Neural cell (in vitro differentiated cells): ENCODE measurements at regions not wholly inside any gene's neighbourhood (a gene's known extent, or its start where the extent isn't known, plus 50 kb on each side); places are given as distances from the start of the nearest gene placed in this dataset.

ENCODE experiments used
- H2AFZ ChIP-seq: fragments of 200-600, 300-800 bp; sonication (generic), shearing (Covaris generic); 2 replicates; pipeline ENCODE4 v1.6.0; 2014; ENCODE audit warnings: low read depth, mild to moderate bottlenecking, antibody characterized with exemption, low read length, moderate library complexity
- H3F3A ChIP-seq: fragments of 200-600 bp; shearing (Covaris generic); 2 replicates; pipeline ENCODE4 v1.6.1; 2016; ENCODE audit warnings: mild to moderate bottlenecking, moderate library complexity, mixed read lengths, antibody characterized with exemption, low read length; ENCODE audit not compliant: insufficient read depth, poor library complexity, severe bottlenecking
- H3K27ac ChIP-seq: fragments of 200-600, 300-800 bp; sonication (generic), shearing (Covaris generic); 2 replicates; pipeline ENCODE4 v1.5.1; 2014; ENCODE audit warnings: mild to moderate bottlenecking, low read length, moderate library complexity
- H3K27me3 ChIP-seq: fragments of 300-800, 200-600 bp; sonication (generic), shearing (Covaris generic); 2 replicates; pipeline ENCODE4 v1.6.0; 2014; ENCODE audit warnings: mild to moderate bottlenecking, low read depth, low read length, moderate library complexity; ENCODE audit not compliant: insufficient read depth
- H3K36me3 ChIP-seq: fragments of 300-800, 200-600 bp; sonication (generic), shearing (Covaris generic); 2 replicates; pipeline ENCODE4 v1.5.1; 2014; ENCODE audit warnings: mild to moderate bottlenecking, antibody characterized with exemption, low read length, moderate library complexity; ENCODE audit not compliant: insufficient read depth
- H3K4me2 ChIP-seq: fragments of 300-800, 200-600 bp; sonication (generic), shearing (Covaris generic); 2 replicates; pipeline ENCODE4 v1.6.0; 2014; ENCODE audit warnings: mild to moderate bottlenecking, low read length
- H3K4me3 ChIP-seq: fragments of 300-800, 200-600 bp; sonication (generic), shearing (Covaris generic); 2 replicates; pipeline ENCODE4 v1.5.1; 2014; ENCODE audit warnings: mild to moderate bottlenecking, low read length, moderate library complexity
- H3K79me2 ChIP-seq: fragments of 200-600 bp; shearing (Covaris generic); replicated peaks from 2 replicates; pipeline ENCODE4 v1.6.0; 2014; ENCODE audit warnings: mild to moderate bottlenecking, low read length, moderate library complexity; ENCODE audit not compliant: insufficient read depth
- H3K9ac ChIP-seq: fragments of 300-800, 200-600 bp; sonication (generic), shearing (Covaris generic); 2 replicates; pipeline ENCODE4 v1.6.1; 2016; ENCODE audit warnings: mild to moderate bottlenecking, low read length, mixed read lengths
- H3K9me2 ChIP-seq: fragments of 200-600 bp; shearing (Covaris generic); 2 replicates; pipeline ENCODE4 v1.6.1; 2016; ENCODE audit warnings: mild to moderate bottlenecking, low read length, mixed read lengths; ENCODE audit not compliant: insufficient read depth
- H3K9me3 ChIP-seq: fragments of 200-600, 300-800 bp; sonication (generic), shearing (Covaris generic); 2 replicates; pipeline ENCODE4 v1.6.1; 2016; ENCODE audit warnings: mild to moderate bottlenecking, mixed run types, low read length, moderate library complexity, mixed read lengths
- H4K20me1 ChIP-seq: fragments of 200-600 bp; shearing (Covaris generic); 2 replicates; pipeline ENCODE4 v1.6.1; 2016; ENCODE audit warnings: mild to moderate bottlenecking, mixed run types; ENCODE audit not compliant: insufficient read depth
- EP300 ChIP-seq: fragments of 450-650 bp; conservative IDR thresholded peaks from 2 replicates; pipeline ENCODE4 v1.6.1; 2014; ENCODE audit warnings: antibody characterized with exemption, mild to moderate bottlenecking, moderate library complexity; ENCODE audit not compliant: poor library complexity, severe bottlenecking
- EZH2 ChIP-seq: fragments of 200-600, 300-800 bp; shearing (Covaris generic), sonication (generic); IDR thresholded peaks from 2 replicates; pipeline ENCODE4 v1.6.1; 2014; ENCODE audit warnings: antibody characterized with exemption, low read length, borderline replicate concordance, mild to moderate bottlenecking; ENCODE audit not compliant: insufficient read depth, poor library complexity, severe bottlenecking
- MXI1 ChIP-seq: fragments of 450-650 bp; conservative IDR thresholded peaks from 2 replicates; pipeline ENCODE4 v1.6.1; 2014; ENCODE audit warnings: antibody characterized with exemption, mild to moderate bottlenecking; ENCODE audit not compliant: poor library complexity, severe bottlenecking
- POLR2AphosphoS5 ChIP-seq: IDR thresholded peaks from 2 replicates; pipeline ENCODE4 v1.6.1; 2012
- RAD21 ChIP-seq: fragments of 450-650 bp; conservative IDR thresholded peaks from 2 replicates; pipeline ENCODE4 v1.6.1; 2014; ENCODE audit warnings: antibody characterized with exemption, mild to moderate bottlenecking, moderate library complexity
- SMC3 ChIP-seq: fragments of 450-650 bp; conservative IDR thresholded peaks from 2 replicates; pipeline ENCODE4 v1.6.1; 2014; ENCODE audit warnings: antibody characterized with exemption, mild to moderate bottlenecking, moderate library complexity; ENCODE audit not compliant: poor library complexity
- TAF1 ChIP-seq: IDR thresholded peaks from 2 replicates; pipeline ENCODE4 v1.6.1; 2012; ENCODE audit warnings: low read depth
- TF ChIP-seq, protein P1 (sequence below): IDR thresholded peaks from 2 replicates; pipeline ENCODE4 v1.6.1; 2012; ENCODE audit warnings: borderline replicate concordance
- TF ChIP-seq, protein P2 (sequence below): fragments of 450-650 bp; IDR thresholded peaks from 2 replicates; pipeline ENCODE4 v1.5.1; 2014; ENCODE audit warnings: antibody characterized with exemption, mild to moderate bottlenecking, moderate library complexity; ENCODE audit not compliant: poor library complexity, severe bottlenecking

DNA sequence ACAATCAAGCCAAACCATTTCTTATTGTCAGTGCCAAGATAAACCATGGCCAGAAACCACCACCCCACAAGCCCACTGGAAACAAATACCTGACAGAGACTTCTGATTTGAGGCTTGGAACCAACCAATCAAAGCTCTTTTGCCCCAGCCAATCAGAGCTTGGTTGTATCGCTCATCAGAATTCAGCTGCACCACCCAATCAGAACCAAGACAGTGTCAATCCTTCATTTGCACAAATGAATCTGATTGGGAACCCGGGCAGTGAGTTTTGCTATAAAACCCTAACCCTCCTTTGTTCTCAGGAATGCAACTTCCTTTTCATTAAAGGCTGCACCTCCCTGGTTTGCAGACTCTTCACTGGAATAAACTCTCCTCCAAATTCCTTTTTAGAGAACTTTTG lies 87.4 kb downstream of the ELAPOR2 start:
- no peaks in the 10 kb centered on the region for H3K9me3 ChIP-seq
- no peak overlapping the region for H3K4me3 ChIP-seq
- no peak overlapping the region for H3K4me2 ChIP-seq
- H3K9ac ChIP-seq = no peak overlapping the region
- H2AFZ ChIP-seq = no peak overlapping the region
- H3F3A ChIP-seq = no peaks in the 10 kb centered on the region
- H3K79me2 ChIP-seq = peaks cover 11% of the 10 kb centered on the region
- TF ChIP-seq EZH2 (no peak), TAF1 (no peak), EP300 (no peak)
- H3K27me3 ChIP-seq = no peaks in the 10 kb centered on the region
- H3K27ac ChIP-seq = no peak overlapping the region
- H4K20me1 ChIP-seq = no peaks in the 10 kb centered on the region
- no peaks in the 10 kb centered on the region for H3K36me3 ChIP-seq
- H3K9me2 ChIP-seq = no peaks in the 10 kb centered on the region

DNA sequence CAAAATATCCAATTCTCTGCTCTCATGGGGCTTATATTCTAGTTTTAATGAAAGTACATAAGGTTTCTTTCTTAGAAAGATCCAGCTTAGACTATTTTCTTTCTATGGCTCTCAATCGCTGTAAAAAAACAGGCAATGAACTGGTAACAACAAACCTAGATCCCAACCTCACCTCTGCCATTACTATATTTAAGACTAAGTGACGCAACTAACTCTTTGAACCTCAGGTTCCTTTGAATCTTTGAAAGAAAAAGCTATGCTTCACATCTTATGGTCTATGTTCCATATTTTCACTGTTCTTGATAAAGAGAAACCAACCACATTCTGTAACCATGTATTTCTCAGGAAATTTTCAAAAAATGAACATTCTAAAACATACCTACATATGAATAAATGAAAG lies 88.5 kb downstream of the ELAPOR2 start:
- no peak overlapping the region for H3K4me3 ChIP-seq
- no peak overlapping the region for H3K27ac ChIP-seq
- H3K9ac ChIP-seq = no peak overlapping the region
- H3K27me3 ChIP-seq = no peaks in the 10 kb centered on the region
- H3K36me3 ChIP-seq = no peaks in the 10 kb centered on the region
- H3K4me2 ChIP-seq = no peak overlapping the region
- H3K79me2 ChIP-seq = peaks cover 11% of the 10 kb centered on the region
- no peaks in the 10 kb centered on the region for H3K9me2 ChIP-seq
- H2AFZ ChIP-seq = no peak overlapping the region
- no peaks in the 10 kb centered on the region for H3K9me3 ChIP-seq
- H3F3A ChIP-seq = no peaks in the 10 kb centered on the region
- H4K20me1 ChIP-seq = no peaks in the 10 kb centered on the region
- TF ChIP-seq MXI1 (no peak), EP300 (no peak), EZH2 (no peak), RAD21 (no peak), SMC3 (no peak)
- TF ChIP-seq, protein P1, sequence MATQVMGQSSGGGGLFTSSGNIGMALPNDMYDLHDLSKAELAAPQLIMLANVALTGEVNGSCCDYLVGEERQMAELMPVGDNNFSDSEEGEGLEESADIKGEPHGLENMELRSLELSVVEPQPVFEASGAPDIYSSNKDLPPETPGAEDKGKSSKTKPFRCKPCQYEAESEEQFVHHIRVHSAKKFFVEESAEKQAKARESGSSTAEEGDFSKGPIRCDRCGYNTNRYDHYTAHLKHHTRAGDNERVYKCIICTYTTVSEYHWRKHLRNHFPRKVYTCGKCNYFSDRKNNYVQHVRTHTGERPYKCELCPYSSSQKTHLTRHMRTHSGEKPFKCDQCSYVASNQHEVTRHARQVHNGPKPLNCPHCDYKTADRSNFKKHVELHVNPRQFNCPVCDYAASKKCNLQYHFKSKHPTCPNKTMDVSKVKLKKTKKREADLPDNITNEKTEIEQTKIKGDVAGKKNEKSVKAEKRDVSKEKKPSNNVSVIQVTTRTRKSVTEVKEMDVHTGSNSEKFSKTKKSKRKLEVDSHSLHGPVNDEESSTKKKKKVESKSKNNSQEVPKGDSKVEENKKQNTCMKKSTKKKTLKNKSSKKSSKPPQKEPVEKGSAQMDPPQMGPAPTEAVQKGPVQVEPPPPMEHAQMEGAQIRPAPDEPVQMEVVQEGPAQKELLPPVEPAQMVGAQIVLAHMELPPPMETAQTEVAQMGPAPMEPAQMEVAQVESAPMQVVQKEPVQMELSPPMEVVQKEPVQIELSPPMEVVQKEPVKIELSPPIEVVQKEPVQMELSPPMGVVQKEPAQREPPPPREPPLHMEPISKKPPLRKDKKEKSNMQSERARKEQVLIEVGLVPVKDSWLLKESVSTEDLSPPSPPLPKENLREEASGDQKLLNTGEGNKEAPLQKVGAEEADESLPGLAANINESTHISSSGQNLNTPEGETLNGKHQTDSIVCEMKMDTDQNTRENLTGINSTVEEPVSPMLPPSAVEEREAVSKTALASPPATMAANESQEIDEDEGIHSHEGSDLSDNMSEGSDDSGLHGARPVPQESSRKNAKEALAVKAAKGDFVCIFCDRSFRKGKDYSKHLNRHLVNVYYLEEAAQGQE = no peak
- TF ChIP-seq, protein P2, sequence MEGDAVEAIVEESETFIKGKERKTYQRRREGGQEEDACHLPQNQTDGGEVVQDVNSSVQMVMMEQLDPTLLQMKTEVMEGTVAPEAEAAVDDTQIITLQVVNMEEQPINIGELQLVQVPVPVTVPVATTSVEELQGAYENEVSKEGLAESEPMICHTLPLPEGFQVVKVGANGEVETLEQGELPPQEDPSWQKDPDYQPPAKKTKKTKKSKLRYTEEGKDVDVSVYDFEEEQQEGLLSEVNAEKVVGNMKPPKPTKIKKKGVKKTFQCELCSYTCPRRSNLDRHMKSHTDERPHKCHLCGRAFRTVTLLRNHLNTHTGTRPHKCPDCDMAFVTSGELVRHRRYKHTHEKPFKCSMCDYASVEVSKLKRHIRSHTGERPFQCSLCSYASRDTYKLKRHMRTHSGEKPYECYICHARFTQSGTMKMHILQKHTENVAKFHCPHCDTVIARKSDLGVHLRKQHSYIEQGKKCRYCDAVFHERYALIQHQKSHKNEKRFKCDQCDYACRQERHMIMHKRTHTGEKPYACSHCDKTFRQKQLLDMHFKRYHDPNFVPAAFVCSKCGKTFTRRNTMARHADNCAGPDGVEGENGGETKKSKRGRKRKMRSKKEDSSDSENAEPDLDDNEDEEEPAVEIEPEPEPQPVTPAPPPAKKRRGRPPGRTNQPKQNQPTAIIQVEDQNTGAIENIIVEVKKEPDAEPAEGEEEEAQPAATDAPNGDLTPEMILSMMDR = no peak

DNA sequence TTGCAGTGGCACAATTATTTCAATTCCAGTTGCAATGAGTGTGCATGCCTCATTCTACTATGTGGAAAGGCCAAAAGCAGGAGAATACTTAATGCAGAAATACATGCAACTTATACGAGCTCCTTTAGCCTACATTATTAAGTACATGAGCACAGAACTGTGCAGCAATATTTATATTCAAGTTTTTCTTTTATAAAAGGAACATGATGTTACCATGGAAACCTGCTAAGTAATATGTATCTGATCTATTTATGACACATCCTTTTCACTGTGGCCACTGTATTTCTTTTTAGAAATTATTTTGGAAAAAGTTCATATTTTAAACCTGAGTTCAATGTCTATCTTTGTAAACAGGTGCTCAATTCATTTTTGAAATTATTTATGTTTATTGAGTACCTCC lies 88.9 kb downstream of the ELAPOR2 start:
- H3K79me2 ChIP-seq = peaks cover 11% of the 10 kb centered on the region
- H3K36me3 ChIP-seq = no peaks in the 10 kb centered on the region
- no peaks in the 10 kb centered on the region for H3F3A ChIP-seq
- H3K27ac ChIP-seq = no peak overlapping the region
- H3K9ac ChIP-seq = no peak overlapping the region
- no peaks in the 10 kb centered on the region for H3K27me3 ChIP-seq
- TF ChIP-seq EZH2 (no peak), POLR2AphosphoS5 (no peak), TAF1 (no peak), RAD21 (no peak), EP300 (no peak), SMC3 (no peak), MXI1 (no peak)
- TF ChIP-seq, protein P2 = no peak
- TF ChIP-seq, protein P1 = no peak
- no peaks in the 10 kb centered on the region for H4K20me1 ChIP-seq
- H2AFZ ChIP-seq = no peak overlapping the region
- H3K4me2 ChIP-seq = no peak overlapping the region
- no peaks in the 10 kb centered on the region for H3K9me3 ChIP-seq
- no peak overlapping the region for H3K4me3 ChIP-seq
- no peaks in the 10 kb centered on the region for H3K9me2 ChIP-seq
